Adrenal gland (tissue), 9 donors: ENCODE measurements at regions not wholly inside any gene's neighbourhood (a gene's known extent, or its start where the extent isn't known, plus 50 kb on each side); places are given as distances from the start of the nearest gene placed in this dataset.

Source experiments
- DNase-seq, 7 donors: peaks; one replicate each; pipeline ENCODE4 v3.0.0-alpha.2; 2019 to 2020
- H3K27ac ChIP-seq, 5 donors: fragments of 200-600 bp; sonication (generic) in 4 of 5; 1 replicate in 3 of 5; 2 replicates in 2 of 5; pipeline versions ENCODE4 v1.5.1 to v1.8.0; 2016 to 2020; ENCODE audit warnings: mild to moderate bottlenecking in 1 of 5
- H3K27me3 ChIP-seq: fragments of 200-600 bp; 2 replicates; pipeline ENCODE4 v1.8.0; 2021
- H3K36me3 ChIP-seq, 2 donors: fragments of 200-600 bp; replicated peaks in 1 of 2; 1 replicate in 1 of 2; 2 replicates in 1 of 2; pipeline versions ENCODE4 v1.5.1 to v1.8.0; 2018 to 2022
- H3K4me1 ChIP-seq, 2 donors: fragments of 200-600 bp; replicated peaks in 1 of 2; 1 replicate in 1 of 2; 2 replicates in 1 of 2; pipeline versions ENCODE4 v1.5.1 to v1.8.0; 2018 to 2021
- H3K4me3 ChIP-seq, 4 donors: fragments of 200-600 bp; sonication (generic) in 3 of 4; one replicate each; pipeline ENCODE4 v1.5.1; 2016 to 2018
- H3K9me3 ChIP-seq, 3 donors: fragments of 200-600 bp; sonication (generic) in 1 of 3; replicated peaks in 1 of 3; 1 replicate in 2 of 3; 2 replicates in 1 of 3; pipeline versions ENCODE4 v1.5.1 to v1.8.0; 2016 to 2021
- CTCF ChIP-seq, 6 experiments: fragments of 450-650 bp in 4 of 6; fragments of 200-600 bp in 2 of 6; sonication (generic) in 1 of 6; IDR thresholded peaks; 1 replicate in 5 of 6; 2 replicates in 1 of 6; pipeline versions ENCODE4 v1.5.1 to v1.8.0; 2016 to 2021; ENCODE audit warnings: antibody characterized with exemption in 6 of 6, mild to moderate bottlenecking in 2 of 6, moderate library complexity in 1 of 6
- POLR2A ChIP-seq, 2 donors: fragments of 450-650 bp; IDR thresholded peaks; one replicate each; pipeline ENCODE4 v1.6.1; 2017; ENCODE audit warnings: antibody characterized with exemption in 2 of 2, mild to moderate bottlenecking in 2 of 2, moderate library complexity in 1 of 2
- WGBS, 4 donors: extraction: QIAGEN DNeasy Blood & Tissue Kit in 2 of 4; methylation state at CpG; one replicate each; pipeline versions ENCODE4 v1.1.5 to v1.1.7; 2013 to 2017; 5-methylcytosine and 5-hydroxymethylcytosine counted together
- intact Hi-C, 2 donors: fragments of 100-400 bp; cut with DNase I; formaldehyde crosslinking; loops; one replicate each; pipeline versions ENCODE4 v1.14.1 to v1.15.0; 2022 to 2023
- donor health status: healthy with polysubstance abuse.
- donor health status: Bipolar disorder and iron deficiency.
- donor health status: DM: yes; HTN: yes; CAD: no.
- donor health status: DM: no; HTN: no; CAD: no.
- donor health status: DM: no; HTN: no; CAD: no.

GRCh38 chr4:53861856-53862610 lies 202.4 kb downstream of the CHIC2 start:
- WGBS, 4 donors = 47 to 62% (median 61%) methylated on average over 4 of the region's 4 CpGs
- no peak for TF ChIP-seq POLR2A (IDR thresholded peaks at IDR 0.05)
- TF ChIP-seq CTCF (IDR thresholded peaks at IDR 0.05) = no peak

GRCh38 chr4:53859305-53859704 lies 205.1 kb downstream of the CHIC2 start:
- no peak overlapping the region for H3K4me3 ChIP-seq

More at GRCh38 chr4:53861856-53862610, 202.4 kb downstream of the CHIC2 start:
- H3K36me3 ChIP-seq = no peaks in the 10 kb centered on the region
- intact Hi-C loops = no loop called here
- no peaks in the 10 kb centered on the region for H3K27me3 ChIP-seq
- DNase-seq = no peak
- H3K27ac ChIP-seq = peak overlapping the region in 1 of 5 donors; percentile 1
- peaks cover 0 to 3% of the 10 kb centered on the region in 2 donors for H3K4me1 ChIP-seq
- H3K4me3 ChIP-seq = no peak overlapping the region
- H3K9me3 ChIP-seq = no peaks in the 10 kb centered on the region

GRCh38 chr4:53858744-53859143 lies 205.7 kb downstream of the CHIC2 start:
- no peaks in the 10 kb centered on the region for H3K27me3 ChIP-seq
- no peak for DNase-seq
- peaks cover 0 to 3% of the 10 kb centered on the region in 2 donors for H3K4me1 ChIP-seq
- no peaks in the 10 kb centered on the region for H3K36me3 ChIP-seq
- intact Hi-C loops = no loop called here
- H3K4me3 ChIP-seq = no peak overlapping the region
- TF ChIP-seq CTCF (IDR thresholded peaks at IDR 0.05) = no peak
- TF ChIP-seq POLR2A (IDR thresholded peaks at IDR 0.05) = no peak
- WGBS, 4 donors = 35 to 85% (median 75%) methylated on average over 1 of the region's 1 CpG
- H3K27ac ChIP-seq = no peak overlapping the region
- H3K9me3 ChIP-seq = no peaks in the 10 kb centered on the region

More at GRCh38 chr4:53859305-53859704, 205.1 kb downstream of the CHIC2 start:
- DNase-seq = no peak
- Histone ChIP-seq H3K27me3 (no peaks in the 10 kb centered on the region), H3K27ac (no peak overlapping the region), H3K36me3 (no peaks in the 10 kb centered on the region), H3K4me1 (peaks cover 0 to 3% of the 10 kb centered on the region in 2 donors), H3K9me3 (no peaks in the 10 kb centered on the region)
- intact Hi-C loops = no loop called here
- TF ChIP-seq CTCF (IDR thresholded peaks at IDR 0.05) (no peak), POLR2A (IDR thresholded peaks at IDR 0.05) (no peak)

DNA sequence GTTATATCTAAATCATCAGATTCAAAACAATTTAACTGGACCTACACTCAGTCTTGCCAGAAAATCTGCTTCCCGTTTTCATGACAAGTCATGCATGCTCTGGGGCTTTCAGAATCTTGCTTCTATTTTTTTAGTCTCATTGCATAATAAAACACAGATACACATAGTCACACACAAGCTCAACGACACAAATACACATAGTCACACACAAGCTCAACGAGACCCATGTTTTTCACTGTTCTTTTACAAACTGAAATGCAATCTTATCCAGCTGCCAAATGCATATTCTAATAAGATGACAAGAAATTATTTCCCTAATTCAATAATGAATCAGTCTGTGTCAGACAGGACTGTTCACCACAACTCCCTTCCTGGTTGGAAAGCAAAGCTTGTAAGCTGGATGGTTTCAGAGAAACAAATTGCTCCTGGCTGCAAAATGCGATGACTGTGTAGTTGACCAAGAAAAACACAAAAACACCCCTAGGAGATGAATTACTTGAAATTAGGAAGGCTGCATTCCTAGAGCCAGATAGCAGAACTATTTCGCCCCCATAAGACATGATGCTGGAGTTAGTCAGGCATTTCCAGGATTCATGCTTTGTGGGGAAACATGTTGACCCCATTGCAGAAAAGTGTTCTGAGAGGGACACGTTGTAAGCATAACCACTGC lies 208.7 kb downstream of the CHIC2 start:
- Histone ChIP-seq H3K36me3 (no peaks in the 10 kb centered on the region), H3K9me3 (no peaks in the 10 kb centered on the region), H3K27me3 (no peaks in the 10 kb centered on the region), H3K4me3 (no peak overlapping the region), H3K27ac (peak overlapping the region in 2 of 5 donors; percentile 42 to 55), H3K4me1 (no peaks in the 10 kb centered on the region)
- intact Hi-C loops = no loop called here
- TF ChIP-seq CTCF (IDR thresholded peaks at IDR 0.05) (no peak), POLR2A (IDR thresholded peaks at IDR 0.05) (no peak)
- WGBS, 4 donors = 49 to 54% (median 51%) methylated on average over 6 of the region's 6 CpGs
- peak in 2 of 7 donors; percentile 13 to 25 for DNase-seq
